ENCODE measurements at regions not wholly inside any gene's neighbourhood (a gene's known extent, or its start where the extent isn't known, plus 50 kb on each side); places are given as distances from the start of the nearest gene placed in this dataset.

DNA sequence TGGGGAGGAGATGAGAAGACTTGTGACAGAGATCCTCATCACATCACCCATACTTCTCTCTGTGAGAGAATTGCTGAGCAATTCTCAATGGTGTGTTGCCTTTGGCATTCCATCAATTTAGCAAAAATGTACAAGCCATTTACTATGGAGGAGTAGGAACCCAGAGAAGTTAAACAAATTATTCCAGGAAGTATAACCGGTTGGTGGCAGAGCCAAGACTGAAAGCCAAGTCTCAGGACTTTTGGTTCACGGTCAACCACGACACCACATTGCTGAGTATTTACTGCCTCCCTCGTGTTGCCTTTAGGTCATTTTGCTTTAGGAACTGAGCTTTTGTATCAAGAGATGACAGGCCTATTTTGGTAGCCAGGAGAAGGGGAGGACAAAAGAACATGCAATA is 88.0 kb upstream of the ELMO1 start:
- TF ChIP-seq, protein P1, sequence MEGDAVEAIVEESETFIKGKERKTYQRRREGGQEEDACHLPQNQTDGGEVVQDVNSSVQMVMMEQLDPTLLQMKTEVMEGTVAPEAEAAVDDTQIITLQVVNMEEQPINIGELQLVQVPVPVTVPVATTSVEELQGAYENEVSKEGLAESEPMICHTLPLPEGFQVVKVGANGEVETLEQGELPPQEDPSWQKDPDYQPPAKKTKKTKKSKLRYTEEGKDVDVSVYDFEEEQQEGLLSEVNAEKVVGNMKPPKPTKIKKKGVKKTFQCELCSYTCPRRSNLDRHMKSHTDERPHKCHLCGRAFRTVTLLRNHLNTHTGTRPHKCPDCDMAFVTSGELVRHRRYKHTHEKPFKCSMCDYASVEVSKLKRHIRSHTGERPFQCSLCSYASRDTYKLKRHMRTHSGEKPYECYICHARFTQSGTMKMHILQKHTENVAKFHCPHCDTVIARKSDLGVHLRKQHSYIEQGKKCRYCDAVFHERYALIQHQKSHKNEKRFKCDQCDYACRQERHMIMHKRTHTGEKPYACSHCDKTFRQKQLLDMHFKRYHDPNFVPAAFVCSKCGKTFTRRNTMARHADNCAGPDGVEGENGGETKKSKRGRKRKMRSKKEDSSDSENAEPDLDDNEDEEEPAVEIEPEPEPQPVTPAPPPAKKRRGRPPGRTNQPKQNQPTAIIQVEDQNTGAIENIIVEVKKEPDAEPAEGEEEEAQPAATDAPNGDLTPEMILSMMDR (IDR thresholded peaks at IDR 0.05): no peak
- Histone ChIP-seq H3K4me1 (peaks cover 0 to 23% (median 11%) of the 10 kb centered on the region in 4 donors), H3K36me3 (no peaks in the 10 kb centered on the region), H3K27me3 (no peaks in the 10 kb centered on the region), H3K4me3 (no peak overlapping the region), H3K9me3 (no peaks in the 10 kb centered on the region), H3K27ac (peak overlapping the region; percentile 48 to 51)
- intact Hi-C loops (cut with DNase I; ENCODE audit: low total_unique reads): no loop called here
- DNase-seq: no peak

- peaks cover 0 to 23% (median 11%) of the 10 kb centered on the region in 4 donors for H3K4me1 ChIP-seq
- peak overlapping the region; percentile 48 to 51 for H3K27ac ChIP-seq
- no peaks in the 10 kb centered on the region for H3K9me3 ChIP-seq
- intact Hi-C loops (cut with DNase I; ENCODE audit: low total_unique reads): no loop called here
- H3K27me3 ChIP-seq: no peaks in the 10 kb centered on the region
- TF ChIP-seq, protein P1 (IDR thresholded peaks at IDR 0.05): no peak
- H3K4me3 ChIP-seq: no peak overlapping the region
- no peak for DNase-seq
- H3K36me3 ChIP-seq: no peaks in the 10 kb centered on the region
Observed at GRCh38 chr7:37537439-37537838, 88.8 kb upstream of the ELMO1 start.

- TF ChIP-seq, protein P1 (IDR thresholded peaks at IDR 0.05): no peak
- Histone ChIP-seq H3K4me3 (no peak overlapping the region), H3K27ac (no peak overlapping the region), H3K27me3 (no peaks in the 10 kb centered on the region), H3K4me1 (peaks cover 0 to 23% (median 11%) of the 10 kb centered on the region in 4 donors), H3K9me3 (no peaks in the 10 kb centered on the region), H3K36me3 (no peaks in the 10 kb centered on the region)
- intact Hi-C loops (cut with DNase I; ENCODE audit: low total_unique reads): no loop called here
- DNase-seq: no peak
Observed at GRCh38 chr7:37538945-37539344, 90.3 kb upstream of the ELMO1 start.

GRCh38 chr7:37540917-37541316 is 92.3 kb upstream of the ELMO1 start:
- intact Hi-C loops (cut with DNase I; ENCODE audit: low total_unique reads): no loop called here
- Histone ChIP-seq H3K4me1 (peaks cover 0 to 18% (median 11%) of the 10 kb centered on the region in 4 donors), H3K27me3 (no peaks in the 10 kb centered on the region), H3K36me3 (no peaks in the 10 kb centered on the region), H3K27ac (no peak overlapping the region), H3K4me3 (no peak overlapping the region), H3K9me3 (no peaks in the 10 kb centered on the region)
- peak in 1 of 2 donors; percentile 23 for DNase-seq
- TF ChIP-seq, protein P1 (IDR thresholded peaks at IDR 0.05): no peak

- H3K36me3 ChIP-seq: no peaks in the 10 kb centered on the region
- H3K4me3 ChIP-seq: no peak overlapping the region
- DNase-seq: no peak
- TF ChIP-seq, protein P1 (IDR thresholded peaks at IDR 0.05): no peak
- intact Hi-C loops (cut with DNase I; ENCODE audit: low total_unique reads): no loop called here
- no peaks in the 10 kb centered on the region for H3K9me3 ChIP-seq
- H3K27me3 ChIP-seq: no peaks in the 10 kb centered on the region
- H3K27ac ChIP-seq: no peak overlapping the region
- peaks cover 0 to 14% (median 6%) of the 10 kb centered on the region in 4 donors for H3K4me1 ChIP-seq
Observed at GRCh38 chr7:37541810-37542443, 93.3 kb upstream of the ELMO1 start.
